ENCODE measurements at regions not wholly inside any gene's neighbourhood (a gene's known extent, or its start where the extent isn't known, plus 50 kb on each side); places are given as distances from the start of the nearest gene placed in this dataset.

DNA sequence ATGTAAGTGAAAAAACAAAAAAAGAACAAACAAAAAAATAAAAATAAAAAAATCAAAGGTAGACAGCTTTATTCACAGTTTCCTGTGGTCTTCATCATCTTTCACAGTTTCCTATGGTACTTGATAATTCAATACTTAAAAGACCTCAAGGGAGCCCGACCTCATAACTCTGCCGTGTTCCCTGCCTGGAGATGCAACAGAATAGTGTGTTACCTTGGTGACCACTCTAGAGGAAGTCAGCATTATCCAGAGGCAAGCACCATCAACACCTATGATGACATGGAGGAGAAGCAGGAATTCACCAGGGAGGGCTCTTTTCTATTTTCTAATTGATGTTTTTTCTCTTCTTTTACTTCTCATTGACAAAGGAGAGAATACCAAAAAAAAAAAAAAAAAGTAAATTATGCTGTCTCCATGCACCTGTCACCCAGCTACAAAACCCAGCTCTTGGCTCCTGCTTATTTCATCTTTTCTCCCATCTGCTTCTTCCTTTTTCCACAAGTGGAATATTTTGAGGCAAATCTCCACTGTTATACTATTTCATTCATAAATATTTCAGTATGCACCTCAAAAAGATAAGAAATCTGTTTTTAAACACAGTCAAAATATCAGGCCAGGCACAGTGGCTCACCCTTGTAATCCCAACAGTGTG, 95.8 kb upstream of the STXBP5 start:
- H3K4me3 ChIP-seq (replicated peaks; ENCODE audit: low read depth, low read length) = no peak overlapping the region
- no peak for DNase-seq (ENCODE audit: extremely low read depth, low read depth)
- TF ChIP-seq, protein P1, sequence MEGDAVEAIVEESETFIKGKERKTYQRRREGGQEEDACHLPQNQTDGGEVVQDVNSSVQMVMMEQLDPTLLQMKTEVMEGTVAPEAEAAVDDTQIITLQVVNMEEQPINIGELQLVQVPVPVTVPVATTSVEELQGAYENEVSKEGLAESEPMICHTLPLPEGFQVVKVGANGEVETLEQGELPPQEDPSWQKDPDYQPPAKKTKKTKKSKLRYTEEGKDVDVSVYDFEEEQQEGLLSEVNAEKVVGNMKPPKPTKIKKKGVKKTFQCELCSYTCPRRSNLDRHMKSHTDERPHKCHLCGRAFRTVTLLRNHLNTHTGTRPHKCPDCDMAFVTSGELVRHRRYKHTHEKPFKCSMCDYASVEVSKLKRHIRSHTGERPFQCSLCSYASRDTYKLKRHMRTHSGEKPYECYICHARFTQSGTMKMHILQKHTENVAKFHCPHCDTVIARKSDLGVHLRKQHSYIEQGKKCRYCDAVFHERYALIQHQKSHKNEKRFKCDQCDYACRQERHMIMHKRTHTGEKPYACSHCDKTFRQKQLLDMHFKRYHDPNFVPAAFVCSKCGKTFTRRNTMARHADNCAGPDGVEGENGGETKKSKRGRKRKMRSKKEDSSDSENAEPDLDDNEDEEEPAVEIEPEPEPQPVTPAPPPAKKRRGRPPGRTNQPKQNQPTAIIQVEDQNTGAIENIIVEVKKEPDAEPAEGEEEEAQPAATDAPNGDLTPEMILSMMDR (IDR thresholded peaks at IDR 0.05; ENCODE audit: low read depth, low read length, missing control alignments) = no peak

DNA sequence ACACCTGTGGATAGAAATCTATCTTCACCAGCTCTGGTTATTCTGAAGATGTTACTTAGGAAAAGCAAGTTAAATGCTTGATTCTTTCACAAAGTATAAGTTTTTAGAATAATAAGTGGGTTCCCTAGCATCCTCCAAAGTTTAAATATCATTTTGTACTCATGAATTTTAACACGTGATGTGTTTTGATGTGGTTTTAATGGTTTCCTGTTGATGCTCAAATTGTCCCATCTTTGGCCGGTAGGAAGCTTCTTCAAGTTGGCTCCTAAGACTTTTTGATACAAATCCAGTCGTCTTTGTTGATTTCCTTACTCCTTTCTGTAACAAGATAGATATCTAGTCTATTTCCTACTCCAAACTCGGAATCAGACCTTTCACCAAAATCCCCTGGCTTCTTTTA, 94.5 kb upstream of the STXBP5 start:
- no peak for DNase-seq (ENCODE audit: extremely low read depth, low read depth)
- TF ChIP-seq, protein P1 (IDR thresholded peaks at IDR 0.05; ENCODE audit: low read depth, low read length, missing control alignments) = no peak

DNA sequence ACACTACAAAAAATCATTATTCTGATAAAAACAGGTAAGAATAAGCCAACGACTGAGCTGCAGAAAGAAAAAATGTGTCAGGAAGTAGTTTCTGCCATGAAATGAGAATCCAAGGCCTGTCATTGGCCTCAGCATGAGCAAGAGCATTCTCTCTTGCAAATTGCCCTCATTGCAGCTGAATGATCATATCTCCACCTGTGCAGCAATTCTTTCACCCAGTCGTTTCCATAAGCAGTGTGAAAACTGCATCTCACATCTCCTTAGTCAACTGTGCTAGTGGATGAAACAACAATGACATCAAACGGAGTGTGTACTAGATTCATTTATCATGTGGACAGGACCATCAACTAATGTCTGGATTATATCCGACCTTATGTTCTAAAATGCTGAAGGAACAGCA, 88.2 kb upstream of the STXBP5 start:
- TF ChIP-seq, protein P1 (IDR thresholded peaks at IDR 0.05; ENCODE audit: low read depth, low read length, missing control alignments) = no peak
- no peak for DNase-seq (ENCODE audit: extremely low read depth, low read depth)
- H3K4me3 ChIP-seq (replicated peaks; ENCODE audit: low read depth, low read length) = no peak overlapping the region

More for the DNA sequence above, 94.5 kb upstream of the STXBP5 start:
- no peak overlapping the region for H3K4me3 ChIP-seq (replicated peaks; ENCODE audit: low read depth, low read length)

DNA sequence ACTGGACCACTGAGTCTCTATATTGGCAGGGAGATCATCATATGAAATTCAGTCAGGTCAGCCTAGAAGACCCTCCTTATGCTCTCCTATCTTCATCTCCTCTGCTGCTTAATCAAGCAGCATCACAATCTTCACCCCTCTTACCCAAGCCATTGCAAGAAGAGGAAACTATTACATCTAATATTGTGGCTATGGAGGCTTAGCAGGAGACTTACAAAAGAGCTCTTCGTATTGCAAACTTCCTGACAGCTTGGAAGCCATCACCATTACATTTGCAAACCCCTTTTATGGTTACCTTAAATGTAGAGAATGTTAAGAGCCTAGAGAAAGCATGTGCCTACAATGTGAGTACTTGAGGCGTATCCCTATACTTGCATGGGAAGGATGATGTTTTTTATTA, 87.2 kb upstream of the STXBP5 start:
- TF ChIP-seq, protein P1 (IDR thresholded peaks at IDR 0.05; ENCODE audit: low read depth, low read length, missing control alignments) = no peak
- no peak for DNase-seq (ENCODE audit: extremely low read depth, low read depth)
- H3K4me3 ChIP-seq (replicated peaks; ENCODE audit: low read depth, low read length) = no peak overlapping the region

DNA sequence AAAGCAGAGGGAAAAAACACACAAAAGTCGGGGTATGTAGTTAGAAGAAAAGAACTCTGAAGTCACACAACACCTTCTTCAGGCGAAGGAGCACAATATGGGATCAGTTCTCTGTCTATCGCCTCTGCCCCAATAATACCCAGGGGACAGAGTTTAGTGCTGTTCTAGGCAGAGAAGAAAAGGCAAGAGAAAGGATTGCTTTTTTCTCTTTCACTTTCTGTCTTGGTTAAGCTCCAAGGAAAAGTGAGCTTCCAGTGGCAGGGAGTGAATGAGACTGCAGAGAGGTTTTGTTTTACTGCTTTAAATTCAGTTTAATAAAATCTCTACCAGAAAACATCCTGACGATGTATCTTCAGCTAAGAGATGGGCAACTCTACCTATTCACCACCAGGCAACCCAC, 86.6 kb upstream of the STXBP5 start:
- DNase-seq (ENCODE audit: extremely low read depth, low read depth) = no peak
- no peak overlapping the region for H3K4me3 ChIP-seq (replicated peaks; ENCODE audit: low read depth, low read length)
- TF ChIP-seq, protein P1 (IDR thresholded peaks at IDR 0.05; ENCODE audit: low read depth, low read length, missing control alignments) = no peak

DNA sequence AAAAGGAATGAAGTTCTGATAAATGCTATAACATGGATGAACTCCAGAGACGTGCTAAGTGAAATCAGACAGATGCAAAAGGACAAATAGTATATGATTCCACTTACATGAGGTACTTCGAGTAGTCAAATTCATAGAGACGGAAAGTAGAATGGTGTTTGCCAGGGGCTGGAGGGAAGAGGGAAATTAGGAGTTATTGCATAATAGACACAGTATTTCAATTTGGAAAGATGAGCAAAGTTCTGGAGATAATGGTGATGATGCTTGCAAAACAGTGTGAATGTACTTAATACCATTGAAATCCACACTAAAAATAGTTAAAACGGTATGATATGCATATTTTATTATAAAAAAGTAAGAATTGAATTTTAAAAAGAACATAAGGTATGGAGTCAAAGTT, 84.9 kb upstream of the STXBP5 start:
- H3K4me3 ChIP-seq (replicated peaks; ENCODE audit: low read depth, low read length) = no peak overlapping the region
- DNase-seq (ENCODE audit: extremely low read depth, low read depth) = no peak
- TF ChIP-seq, protein P1 (IDR thresholded peaks at IDR 0.05; ENCODE audit: low read depth, low read length, missing control alignments) = no peak

DNA sequence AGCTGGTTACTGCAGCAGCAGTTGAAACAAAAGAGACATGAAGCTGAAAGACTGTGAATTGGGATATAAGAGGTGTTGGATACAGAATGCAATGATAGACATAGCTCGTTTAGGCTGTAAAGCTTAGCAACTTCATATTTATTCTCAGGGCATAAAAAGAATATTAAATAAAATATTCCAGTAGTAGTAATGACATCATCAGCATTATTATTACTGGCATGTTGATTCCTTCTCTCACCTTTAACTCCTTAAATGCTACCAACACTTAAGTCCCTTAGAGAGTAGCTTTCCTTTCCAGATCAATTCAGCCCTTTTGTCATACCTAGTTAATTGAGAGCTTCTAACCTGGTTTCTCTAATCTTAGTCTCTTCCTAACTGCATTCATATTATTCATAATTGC, 81.4 kb upstream of the STXBP5 start:
- DNase-seq (ENCODE audit: extremely low read depth, low read depth) = no peak
- H3K4me3 ChIP-seq (replicated peaks; ENCODE audit: low read depth, low read length) = no peak overlapping the region
- TF ChIP-seq, protein P1 (IDR thresholded peaks at IDR 0.05; ENCODE audit: low read depth, low read length, missing control alignments) = no peak
